ENCODE measurements at regions not wholly inside any gene's neighbourhood (a gene's known extent, or its start where the extent isn't known, plus 50 kb on each side); places are given as distances from the start of the nearest gene placed in this dataset.

GRCh38 chr9:82612942-82613341, 450.0 kb downstream of the RASEF start:
- TF ChIP-seq CTCF (IDR thresholded peaks at IDR 0.05; ENCODE audit: insufficient read depth, low read length, poor library complexity, severe bottlenecking): no peak
- no peak for TF ChIP-seq EZH2phosphoT487 (conservative IDR thresholded peaks at IDR 0.05; ENCODE audit: low read length)
